B cell (primary cell): ENCODE measurements at regions not wholly inside any gene's neighbourhood (a gene's known extent, or its start where the extent isn't known, plus 50 kb on each side); places are given as distances from the start of the nearest gene placed in this dataset.

ENCODE experiments used
- CTCF ChIP-seq: fragments of 200-600 bp; IDR thresholded peaks from one replicate; pipeline ENCODE4 v1.8.0; 2022; ENCODE audit warnings: antibody characterized with exemption, mild to moderate bottlenecking
- EZH2 ChIP-seq: IDR thresholded peaks from 2 replicates; pipeline ENCODE4 v1.6.1; 2012; ENCODE audit warnings: borderline replicate concordance, low read depth, mild to moderate bottlenecking, moderate library complexity, low read length; ENCODE audit not compliant: insufficient read depth, poor library complexity, severe bottlenecking

- no peak for TF ChIP-seq EZH2
- no peak for TF ChIP-seq CTCF
Measured at GRCh38 chr21:16538936-16539440, 809.2 kb downstream of the USP25 start.
